ENCODE measurements at regions not wholly inside any gene's neighbourhood (a gene's known extent, or its start where the extent isn't known, plus 50 kb on each side); places are given as distances from the start of the nearest gene placed in this dataset.
"Not testable (repeated sequence)": the region's sequence is repeated elsewhere in the genome, so short reads cannot be mapped to it uniquely, and the experiment has no call there.

GRCh38 chr5:162939991-162940390 is 497.4 kb upstream of the CCNG1 start:
- ATAC-seq (no peak), DNase-seq (no peak)
- no peak overlapping the region for H3K27ac Mint-ChIP-seq
- H3K4me1 Mint-ChIP-seq: no peaks in the 10 kb centered on the region
- H3K4me3 Mint-ChIP-seq: no peak overlapping the region
- no peaks in the 10 kb centered on the region for H3K27me3 Mint-ChIP-seq
- H3K9me3 Mint-ChIP-seq: peaks cover 20% of the 10 kb centered on the region in 2 donors

GRCh38 chr5:162948677-162949076 is 488.7 kb upstream of the CCNG1 start:
- Mint-ChIP-seq H3K9me3 (peaks cover 7 to 22% of the 10 kb centered on the region in 2 donors), H3K27me3 (no peaks in the 10 kb centered on the region), H3K27ac (no peak overlapping the region), H3K4me3 (no peak overlapping the region), H3K4me1 (no peaks in the 10 kb centered on the region)
- DNase-seq (no peak), ATAC-seq (no peak)

- no peaks in the 10 kb centered on the region for H3K27me3 Mint-ChIP-seq
- no peak for ATAC-seq
- peaks cover 9% of the 10 kb centered on the region in 2 donors for H3K9me3 Mint-ChIP-seq
- H3K4me1 Mint-ChIP-seq: no peaks in the 10 kb centered on the region
- no peak for DNase-seq
- H3K4me3 Mint-ChIP-seq: no peak overlapping the region
- H3K27ac Mint-ChIP-seq: no peak overlapping the region
Measured at GRCh38 chr5:162956570-162956969, 480.8 kb upstream of the CCNG1 start.

GRCh38 chr5:162964144-162964543 is 473.3 kb upstream of the CCNG1 start:
- H3K27me3 Mint-ChIP-seq, H3K27ac Mint-ChIP-seq, H3K4me3 Mint-ChIP-seq, DNase-seq, ATAC-seq, H3K4me1 Mint-ChIP-seq: not testable (repeated sequence)
- peaks cover 14 to 19% of the 10 kb centered on the region in 2 donors for H3K9me3 Mint-ChIP-seq

GRCh38 chr5:162990063-162990462 is 447.3 kb upstream of the CCNG1 start:
- H3K27me3 Mint-ChIP-seq: no peaks in the 10 kb centered on the region
- peaks cover 9 to 14% of the 10 kb centered on the region in 2 donors for H3K9me3 Mint-ChIP-seq
- no peaks in the 10 kb centered on the region for H3K4me1 Mint-ChIP-seq
- DNase-seq (no peak), ATAC-seq (no peak)
- H3K4me3 Mint-ChIP-seq: no peak overlapping the region
- H3K27ac Mint-ChIP-seq: no peak overlapping the region

- Mint-ChIP-seq H3K27ac (no peak overlapping the region), H3K27me3 (no peaks in the 10 kb centered on the region), H3K4me1 (no peaks in the 10 kb centered on the region), H3K4me3 (no peak overlapping the region), H3K9me3 (peaks cover 9 to 14% of the 10 kb centered on the region in 2 donors)
- DNase-seq: no peak
- ATAC-seq: no peak
Measured at GRCh38 chr5:162990856-162991497, 446.4 kb upstream of the CCNG1 start.

GRCh38 chr5:162995568-162995967 is 441.8 kb upstream of the CCNG1 start:
- DNase-seq (no peak), ATAC-seq (no peak)
- H3K4me3 Mint-ChIP-seq: no peak overlapping the region
- no peaks in the 10 kb centered on the region for H3K4me1 Mint-ChIP-seq
- H3K9me3 Mint-ChIP-seq: peaks cover 0 to 5% of the 10 kb centered on the region in 2 donors
- no peak overlapping the region for H3K27ac Mint-ChIP-seq
- no peaks in the 10 kb centered on the region for H3K27me3 Mint-ChIP-seq

- H3K4me1 Mint-ChIP-seq: no peaks in the 10 kb centered on the region
- ATAC-seq (no peak), DNase-seq (no peak)
- no peaks in the 10 kb centered on the region for H3K27me3 Mint-ChIP-seq
- no peak overlapping the region for H3K4me3 Mint-ChIP-seq
- H3K9me3 Mint-ChIP-seq: peaks cover 0 to 5% of the 10 kb centered on the region in 2 donors
- H3K27ac Mint-ChIP-seq: no peak overlapping the region
Measured at GRCh38 chr5:162996053-162996452, 441.3 kb upstream of the CCNG1 start.

GRCh38 chr5:163005949-163006348 is 431.4 kb upstream of the CCNG1 start:
- Mint-ChIP-seq H3K4me1 (no peaks in the 10 kb centered on the region), H3K27me3 (no peaks in the 10 kb centered on the region), H3K9me3 (peaks cover 8 to 10% of the 10 kb centered on the region in 2 donors), H3K4me3 (no peak overlapping the region), H3K27ac (no peak overlapping the region)
- DNase-seq (no peak), ATAC-seq (no peak)

- no peak overlapping the region for H3K27ac Mint-ChIP-seq
- peaks cover 4 to 9% of the 10 kb centered on the region in 2 donors for H3K9me3 Mint-ChIP-seq
- H3K4me1 Mint-ChIP-seq: no peaks in the 10 kb centered on the region
- H3K27me3 Mint-ChIP-seq: no peaks in the 10 kb centered on the region
- no peak for ATAC-seq
- H3K4me3 Mint-ChIP-seq: no peak overlapping the region
- DNase-seq: no peak
Measured at GRCh38 chr5:163022582-163023128, 414.7 kb upstream of the CCNG1 start.

- H3K27ac Mint-ChIP-seq: no peak overlapping the region
- H3K4me1 Mint-ChIP-seq: no peaks in the 10 kb centered on the region
- peaks cover 4 to 9% of the 10 kb centered on the region in 2 donors for H3K9me3 Mint-ChIP-seq
- no peak overlapping the region for H3K4me3 Mint-ChIP-seq
- ATAC-seq: no peak
- no peak for DNase-seq
- no peaks in the 10 kb centered on the region for H3K27me3 Mint-ChIP-seq
Measured at GRCh38 chr5:163023846-163024245, 413.5 kb upstream of the CCNG1 start.

- Mint-ChIP-seq H3K4me3 (no peak overlapping the region), H3K27ac (no peak overlapping the region), H3K27me3 (no peaks in the 10 kb centered on the region), H3K9me3 (peaks cover 4 to 9% of the 10 kb centered on the region in 2 donors), H3K4me1 (no peaks in the 10 kb centered on the region)
- DNase-seq (no peak), ATAC-seq (no peak)
Measured at GRCh38 chr5:163024936-163025335, 412.5 kb upstream of the CCNG1 start.

GRCh38 chr5:163033656-163034055 is 403.7 kb upstream of the CCNG1 start:
- ATAC-seq (no peak), DNase-seq (no peak)
- no peaks in the 10 kb centered on the region for H3K4me1 Mint-ChIP-seq
- no peaks in the 10 kb centered on the region for H3K27me3 Mint-ChIP-seq
- H3K4me3 Mint-ChIP-seq: no peak overlapping the region
- peaks cover 10 to 14% of the 10 kb centered on the region in 2 donors for H3K9me3 Mint-ChIP-seq
- H3K27ac Mint-ChIP-seq: no peak overlapping the region

GRCh38 chr5:163041254-163041653 is 396.1 kb upstream of the CCNG1 start:
- Mint-ChIP-seq H3K4me1 (no peaks in the 10 kb centered on the region), H3K27ac (no peak overlapping the region), H3K4me3 (no peak overlapping the region), H3K9me3 (peaks cover 30% of the 10 kb centered on the region in 2 donors), H3K27me3 (no peaks in the 10 kb centered on the region)
- no peak for DNase-seq
- no peak for ATAC-seq

- peaks cover 33 to 38% of the 10 kb centered on the region in 2 donors for H3K9me3 Mint-ChIP-seq
- no peaks in the 10 kb centered on the region for H3K4me1 Mint-ChIP-seq
- DNase-seq (no peak), ATAC-seq (no peak)
- H3K4me3 Mint-ChIP-seq: no peak overlapping the region
- H3K27ac Mint-ChIP-seq: no peak overlapping the region
- H3K27me3 Mint-ChIP-seq: no peaks in the 10 kb centered on the region
Measured at GRCh38 chr5:163079618-163080017, 357.8 kb upstream of the CCNG1 start.

- ATAC-seq: no peak
- no peaks in the 10 kb centered on the region for H3K27me3 Mint-ChIP-seq
- no peak overlapping the region for H3K4me3 Mint-ChIP-seq
- peaks cover 10 to 16% of the 10 kb centered on the region in 2 donors for H3K9me3 Mint-ChIP-seq
- no peak overlapping the region for H3K27ac Mint-ChIP-seq
- no peaks in the 10 kb centered on the region for H3K4me1 Mint-ChIP-seq
- no peak for DNase-seq
Measured at GRCh38 chr5:163089230-163089629, 348.2 kb upstream of the CCNG1 start.

GRCh38 chr5:163089926-163090325 is 347.5 kb upstream of the CCNG1 start:
- no peak for DNase-seq
- Mint-ChIP-seq H3K4me3 (no peak overlapping the region), H3K4me1 (no peaks in the 10 kb centered on the region), H3K27ac (no peak overlapping the region), H3K27me3 (no peaks in the 10 kb centered on the region), H3K9me3 (peaks cover 10 to 16% of the 10 kb centered on the region in 2 donors)
- ATAC-seq: no peak

Measured in stimulated activated naive CD8-positive, alpha-beta T cell treated with anti-CD3 and anti-CD28 coated beads, Interleukin-15, amount 100 ng/mL, for 72 hours (primary cell).